ENCODE measurements at regions not wholly inside any gene's neighbourhood (a gene's known extent, or its start where the extent isn't known, plus 50 kb on each side); places are given as distances from the start of the nearest gene placed in this dataset.

- Histone ChIP-seq H3F3A (ENCODE audit: insufficient read depth, low read length, poor library complexity, severe bottlenecking) (no peaks in the 10 kb centered on the region), H3K9me2 (ENCODE audit: insufficient read depth, low read length) (no peaks in the 10 kb centered on the region), H3K9ac (ENCODE audit: low read length) (no peak overlapping the region), H3K27me3 (ENCODE audit: insufficient read depth, low read depth, low read length) (no peaks in the 10 kb centered on the region), H4K20me1 (ENCODE audit: insufficient read depth) (no peaks in the 10 kb centered on the region), H3K4me3 (ENCODE audit: low read length) (no peak overlapping the region), H3K79me2 (replicated peaks; ENCODE audit: insufficient read depth, low read length) (no peaks in the 10 kb centered on the region), H3K4me2 (ENCODE audit: low read length) (no peak overlapping the region), H3K9me3 (ENCODE audit: low read length) (no peaks in the 10 kb centered on the region), H2AFZ (ENCODE audit: low read depth, low read length) (no peak overlapping the region), H3K27ac (ENCODE audit: low read length) (no peak overlapping the region), H3K36me3 (ENCODE audit: insufficient read depth, low read length) (no peaks in the 10 kb centered on the region)
- TF ChIP-seq RAD21 (conservative IDR thresholded peaks at IDR 0.05) = no peak
- no peak for TF ChIP-seq EP300 (conservative IDR thresholded peaks at IDR 0.05; ENCODE audit: poor library complexity, severe bottlenecking)
- TF ChIP-seq, protein P1, sequence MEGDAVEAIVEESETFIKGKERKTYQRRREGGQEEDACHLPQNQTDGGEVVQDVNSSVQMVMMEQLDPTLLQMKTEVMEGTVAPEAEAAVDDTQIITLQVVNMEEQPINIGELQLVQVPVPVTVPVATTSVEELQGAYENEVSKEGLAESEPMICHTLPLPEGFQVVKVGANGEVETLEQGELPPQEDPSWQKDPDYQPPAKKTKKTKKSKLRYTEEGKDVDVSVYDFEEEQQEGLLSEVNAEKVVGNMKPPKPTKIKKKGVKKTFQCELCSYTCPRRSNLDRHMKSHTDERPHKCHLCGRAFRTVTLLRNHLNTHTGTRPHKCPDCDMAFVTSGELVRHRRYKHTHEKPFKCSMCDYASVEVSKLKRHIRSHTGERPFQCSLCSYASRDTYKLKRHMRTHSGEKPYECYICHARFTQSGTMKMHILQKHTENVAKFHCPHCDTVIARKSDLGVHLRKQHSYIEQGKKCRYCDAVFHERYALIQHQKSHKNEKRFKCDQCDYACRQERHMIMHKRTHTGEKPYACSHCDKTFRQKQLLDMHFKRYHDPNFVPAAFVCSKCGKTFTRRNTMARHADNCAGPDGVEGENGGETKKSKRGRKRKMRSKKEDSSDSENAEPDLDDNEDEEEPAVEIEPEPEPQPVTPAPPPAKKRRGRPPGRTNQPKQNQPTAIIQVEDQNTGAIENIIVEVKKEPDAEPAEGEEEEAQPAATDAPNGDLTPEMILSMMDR (IDR thresholded peaks at IDR 0.05; ENCODE audit: poor library complexity, severe bottlenecking) = no peak
- TF ChIP-seq EZH2 (IDR thresholded peaks at IDR 0.05; ENCODE audit: borderline replicate concordance, insufficient read depth, low read length, poor library complexity, severe bottlenecking) = no peak
- no peak for TF ChIP-seq SMC3 (conservative IDR thresholded peaks at IDR 0.05; ENCODE audit: poor library complexity)
- TF ChIP-seq MXI1 (conservative IDR thresholded peaks at IDR 0.05; ENCODE audit: poor library complexity, severe bottlenecking) = no peak
- no peak for TF ChIP-seq TAF1 (IDR thresholded peaks at IDR 0.05; ENCODE audit: low read depth)
- TF ChIP-seq, protein P2, sequence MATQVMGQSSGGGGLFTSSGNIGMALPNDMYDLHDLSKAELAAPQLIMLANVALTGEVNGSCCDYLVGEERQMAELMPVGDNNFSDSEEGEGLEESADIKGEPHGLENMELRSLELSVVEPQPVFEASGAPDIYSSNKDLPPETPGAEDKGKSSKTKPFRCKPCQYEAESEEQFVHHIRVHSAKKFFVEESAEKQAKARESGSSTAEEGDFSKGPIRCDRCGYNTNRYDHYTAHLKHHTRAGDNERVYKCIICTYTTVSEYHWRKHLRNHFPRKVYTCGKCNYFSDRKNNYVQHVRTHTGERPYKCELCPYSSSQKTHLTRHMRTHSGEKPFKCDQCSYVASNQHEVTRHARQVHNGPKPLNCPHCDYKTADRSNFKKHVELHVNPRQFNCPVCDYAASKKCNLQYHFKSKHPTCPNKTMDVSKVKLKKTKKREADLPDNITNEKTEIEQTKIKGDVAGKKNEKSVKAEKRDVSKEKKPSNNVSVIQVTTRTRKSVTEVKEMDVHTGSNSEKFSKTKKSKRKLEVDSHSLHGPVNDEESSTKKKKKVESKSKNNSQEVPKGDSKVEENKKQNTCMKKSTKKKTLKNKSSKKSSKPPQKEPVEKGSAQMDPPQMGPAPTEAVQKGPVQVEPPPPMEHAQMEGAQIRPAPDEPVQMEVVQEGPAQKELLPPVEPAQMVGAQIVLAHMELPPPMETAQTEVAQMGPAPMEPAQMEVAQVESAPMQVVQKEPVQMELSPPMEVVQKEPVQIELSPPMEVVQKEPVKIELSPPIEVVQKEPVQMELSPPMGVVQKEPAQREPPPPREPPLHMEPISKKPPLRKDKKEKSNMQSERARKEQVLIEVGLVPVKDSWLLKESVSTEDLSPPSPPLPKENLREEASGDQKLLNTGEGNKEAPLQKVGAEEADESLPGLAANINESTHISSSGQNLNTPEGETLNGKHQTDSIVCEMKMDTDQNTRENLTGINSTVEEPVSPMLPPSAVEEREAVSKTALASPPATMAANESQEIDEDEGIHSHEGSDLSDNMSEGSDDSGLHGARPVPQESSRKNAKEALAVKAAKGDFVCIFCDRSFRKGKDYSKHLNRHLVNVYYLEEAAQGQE (IDR thresholded peaks at IDR 0.05; ENCODE audit: borderline replicate concordance) = no peak
- no peak for TF ChIP-seq POLR2AphosphoS5 (IDR thresholded peaks at IDR 0.05)
Observed at GRCh38 chr6:120164531-120164930, 815.0 kb upstream of the MAN1A1 start.

DNA sequence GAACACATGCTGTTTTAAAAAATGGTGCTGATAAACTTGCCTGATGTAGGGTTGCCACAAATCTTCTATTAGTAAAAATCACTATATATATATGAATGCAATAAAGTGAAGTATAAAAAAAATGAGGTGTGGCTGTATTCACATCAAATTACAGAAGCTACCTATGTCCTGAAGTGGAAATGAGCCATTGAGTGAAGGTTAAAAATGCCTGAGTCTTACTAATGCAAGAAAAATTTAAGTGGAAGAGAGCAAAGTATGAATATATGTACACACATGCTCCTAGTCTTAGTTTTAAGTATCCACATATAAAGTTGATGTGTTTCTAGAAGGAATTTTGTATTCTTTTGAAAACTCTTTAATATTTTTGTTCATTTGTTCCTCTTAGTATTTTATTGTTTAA is 808.3 kb upstream of the MAN1A1 start:
- TF ChIP-seq RAD21 (conservative IDR thresholded peaks at IDR 0.05) (no peak), TAF1 (IDR thresholded peaks at IDR 0.05; ENCODE audit: low read depth) (no peak), POLR2AphosphoS5 (IDR thresholded peaks at IDR 0.05) (no peak), EZH2 (IDR thresholded peaks at IDR 0.05; ENCODE audit: borderline replicate concordance, insufficient read depth, low read length, poor library complexity, severe bottlenecking) (no peak)
- Histone ChIP-seq H4K20me1 (ENCODE audit: insufficient read depth) (no peaks in the 10 kb centered on the region), H3K27me3 (ENCODE audit: insufficient read depth, low read depth, low read length) (no peaks in the 10 kb centered on the region), H3K4me2 (ENCODE audit: low read length) (no peak overlapping the region), H3F3A (ENCODE audit: insufficient read depth, low read length, poor library complexity, severe bottlenecking) (no peaks in the 10 kb centered on the region), H3K9me2 (ENCODE audit: insufficient read depth, low read length) (no peaks in the 10 kb centered on the region), H3K9me3 (ENCODE audit: low read length) (no peaks in the 10 kb centered on the region), H3K27ac (ENCODE audit: low read length) (no peak overlapping the region), H3K79me2 (replicated peaks; ENCODE audit: insufficient read depth, low read length) (no peaks in the 10 kb centered on the region), H2AFZ (ENCODE audit: low read depth, low read length) (no peak overlapping the region), H3K9ac (ENCODE audit: low read length) (no peak overlapping the region), H3K36me3 (ENCODE audit: insufficient read depth, low read length) (no peaks in the 10 kb centered on the region), H3K4me3 (ENCODE audit: low read length) (no peak overlapping the region)

All from neural cell (in vitro differentiated cells).